SIG-M5 treated with dmso at 0.1 percent for 504 hours (cell line): ENCODE measurements at regions not wholly inside any gene's neighbourhood (a gene's known extent, or its start where the extent isn't known, plus 50 kb on each side); places are given as distances from the start of the nearest gene placed in this dataset.

Source experiments
- DNase-seq: peaks from one replicate; lab custom pipeline; 2025; ENCODE audit not compliant: unreplicated experiment; lab: John Stamatoyannopoulos, UW

GRCh38 chr10:121411004-121411403 lies 187.2 kb downstream of the FGFR2 start:
- no peak for DNase-seq

DNA sequence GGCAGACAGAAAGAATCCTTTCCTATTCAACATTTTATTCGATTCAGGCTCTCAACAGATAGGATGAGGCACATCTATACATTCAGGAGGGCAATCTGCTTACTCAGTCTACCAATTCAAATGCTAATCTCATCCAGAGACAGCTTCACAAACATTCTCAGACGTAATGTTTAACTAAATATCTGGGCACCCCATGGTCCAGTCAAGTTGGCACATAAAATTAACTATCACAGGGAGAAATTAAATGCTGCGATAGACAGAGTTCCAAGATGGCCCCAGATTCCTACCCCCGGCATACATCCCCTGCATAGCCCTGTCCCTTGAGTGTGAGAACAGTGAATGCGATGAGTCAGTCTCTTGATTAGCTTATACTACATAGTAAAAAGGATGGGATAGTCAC lies 184.3 kb downstream of the FGFR2 start:
- DNase-seq: no peak

GRCh38 chr10:121414366-121415062 lies 183.7 kb downstream of the FGFR2 start:
- DNase-seq: no peak

GRCh38 chr10:121415063-121415399 lies 183.2 kb downstream of the FGFR2 start:
- no peak for DNase-seq

GRCh38 chr10:121416071-121416470 lies 182.2 kb downstream of the FGFR2 start:
- no peak for DNase-seq

GRCh38 chr10:121417298-121417697 lies 180.9 kb downstream of the FGFR2 start:
- DNase-seq: no peak

- DNase-seq: no peak
These were observed 180.0 kb downstream of the FGFR2 start for GRCh38 chr10:121418126-121418777.

- no peak for DNase-seq
These were observed 178.2 kb downstream of the FGFR2 start for GRCh38 chr10:121420006-121420405.

GRCh38 chr10:121422096-121422495 lies 176.1 kb downstream of the FGFR2 start:
- no peak for DNase-seq

GRCh38 chr10:121425623-121426022 lies 172.6 kb downstream of the FGFR2 start:
- no peak for DNase-seq

DNA sequence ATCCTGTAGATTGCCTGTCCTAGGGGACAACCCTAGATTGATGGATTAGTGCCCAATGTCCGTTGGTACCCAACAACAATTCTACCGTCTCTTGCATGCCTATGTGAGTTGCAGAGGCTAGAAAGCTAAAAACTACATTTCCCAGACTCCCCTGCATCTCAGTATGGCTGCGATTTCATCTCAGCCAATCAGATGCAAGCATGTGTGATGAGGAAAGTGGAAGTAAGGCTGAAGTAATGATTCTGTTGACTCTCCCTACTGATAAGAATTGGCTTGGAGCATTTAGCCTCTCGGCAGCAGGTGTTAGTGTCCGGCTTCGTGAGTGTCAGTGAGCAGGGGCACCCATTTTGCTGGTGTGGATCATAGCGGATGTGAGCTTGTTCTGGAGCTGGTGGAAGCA lies 171.9 kb downstream of the FGFR2 start:
- DNase-seq: no peak
